GM18867 (cell line): ENCODE measurements at regions not wholly inside any gene's neighbourhood (a gene's known extent, or its start where the extent isn't known, plus 50 kb on each side); places are given as distances from the start of the nearest gene placed in this dataset.
A peak's percentile ranks its signal among the peaks of the same experiment; 100 is the strongest.

Experiments used
- ATAC-seq: cut with Tn5 transposase; IDR thresholded peaks from one replicate; pipeline ENCODE4 v1.9.1; 2021; ENCODE audit warnings: mild to moderate bottlenecking, moderate library complexity; ENCODE audit not compliant: unreplicated experiment

- no peak for ATAC-seq
These were observed 340.6 kb downstream of the SOX2 start for GRCh38 chr3:182052332-182052731.

GRCh38 chr3:182052757-182053156 is 341.0 kb downstream of the SOX2 start:
- ATAC-seq: no peak

- no peak for ATAC-seq
These were observed 346.8 kb downstream of the SOX2 start for GRCh38 chr3:182058488-182058887.

GRCh38 chr3:182063742-182064141 is 352.0 kb downstream of the SOX2 start:
- no peak for ATAC-seq

GRCh38 chr3:182067423-182067822 is 355.7 kb downstream of the SOX2 start:
- no peak for ATAC-seq

- ATAC-seq: no peak
These were observed 366.6 kb downstream of the SOX2 start for GRCh38 chr3:182078316-182078715.

- no peak for ATAC-seq
These were observed 367.2 kb downstream of the SOX2 start for GRCh38 chr3:182078929-182079328.

- no peak for ATAC-seq
These were observed 369.4 kb downstream of the SOX2 start for GRCh38 chr3:182081096-182081495.

- no peak for ATAC-seq
These were observed 371.4 kb downstream of the SOX2 start for GRCh38 chr3:182083112-182083511.

- ATAC-seq: peak; percentile 42
These were observed 381.0 kb downstream of the SOX2 start for GRCh38 chr3:182092662-182093262.

- no peak for ATAC-seq
These were observed 382.6 kb downstream of the SOX2 start for GRCh38 chr3:182094321-182094720.

- no peak for ATAC-seq
These were observed 393.2 kb downstream of the SOX2 start for GRCh38 chr3:182104881-182105280.

- ATAC-seq: no peak
These were observed 394.1 kb downstream of the SOX2 start for GRCh38 chr3:182105875-182106274.

GRCh38 chr3:182108371-182108770 is 396.6 kb downstream of the SOX2 start:
- ATAC-seq: no peak

- no peak for ATAC-seq
These were observed 400.2 kb downstream of the SOX2 start for GRCh38 chr3:182111967-182112366.

GRCh38 chr3:182115328-182116015 is 403.7 kb downstream of the SOX2 start:
- ATAC-seq: no peak

GRCh38 chr3:182116386-182116785 is 404.7 kb downstream of the SOX2 start:
- no peak for ATAC-seq

GRCh38 chr3:182117131-182117530 is 405.4 kb downstream of the SOX2 start:
- ATAC-seq: no peak

GRCh38 chr3:182117583-182117982 is 405.9 kb downstream of the SOX2 start:
- no peak for ATAC-seq

- no peak for ATAC-seq
These were observed 406.3 kb downstream of the SOX2 start for GRCh38 chr3:182118066-182118465.

GRCh38 chr3:182121401-182121800 is 409.7 kb downstream of the SOX2 start:
- no peak for ATAC-seq

GRCh38 chr3:182122779-182123178 is 411.1 kb downstream of the SOX2 start:
- ATAC-seq: no peak

GRCh38 chr3:182124187-182124586 is 412.5 kb downstream of the SOX2 start:
- no peak for ATAC-seq
